ENCODE measurements at regions not wholly inside any gene's neighbourhood (a gene's known extent, or its start where the extent isn't known, plus 50 kb on each side); places are given as distances from the start of the nearest gene placed in this dataset.
"Not testable (repeated sequence)": the region's sequence is repeated elsewhere in the genome, so short reads cannot be mapped to it uniquely, and the experiment has no call there.

DNA sequence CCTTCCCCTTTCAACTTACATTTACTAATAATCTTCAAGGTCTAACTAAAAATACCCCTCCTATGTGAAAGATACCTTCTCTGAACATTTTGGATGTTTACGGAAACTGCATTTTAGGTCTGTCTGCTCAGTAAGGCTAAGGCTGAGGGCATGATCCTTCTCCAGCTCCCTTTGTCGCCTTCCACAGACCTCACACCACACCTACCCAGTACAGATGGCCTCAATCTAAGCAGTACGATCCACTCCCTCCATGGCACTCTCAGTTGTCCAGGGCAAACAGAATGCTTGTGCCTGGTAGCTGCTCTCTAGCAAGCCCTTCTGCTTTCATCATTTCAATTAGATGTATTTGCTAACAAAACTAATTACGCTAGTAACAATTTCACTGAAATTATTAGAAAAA lies 178.3 kb downstream of the CNTN3 start:
- DNase-seq (ENCODE audit: low spot score) = no peak
- in situ Hi-C loops (cut with HindIII; ENCODE audit: low sequenced_read_pairs) = no loop called here

DNA sequence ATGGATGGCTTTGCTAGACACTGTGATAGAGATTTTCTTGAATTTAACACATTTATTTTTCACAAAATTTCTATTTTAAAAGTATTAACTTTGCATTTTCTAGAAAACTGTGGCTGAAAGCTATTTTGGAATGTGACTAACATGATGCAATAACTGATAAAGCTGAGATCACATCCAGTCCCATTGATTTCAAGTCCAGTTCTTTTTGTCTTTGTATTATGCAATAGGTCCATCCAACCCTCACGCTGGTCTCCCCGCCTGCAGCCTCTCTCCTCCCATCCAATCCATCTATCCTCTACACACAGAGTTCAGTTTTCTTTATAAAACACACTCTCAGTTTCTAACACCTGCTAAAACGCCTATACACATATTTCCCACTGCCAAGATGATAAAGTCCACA lies 178.8 kb downstream of the CNTN3 start:
- in situ Hi-C loops (cut with HindIII; ENCODE audit: low sequenced_read_pairs) = no loop called here
- no peak for DNase-seq (ENCODE audit: low spot score)

DNA sequence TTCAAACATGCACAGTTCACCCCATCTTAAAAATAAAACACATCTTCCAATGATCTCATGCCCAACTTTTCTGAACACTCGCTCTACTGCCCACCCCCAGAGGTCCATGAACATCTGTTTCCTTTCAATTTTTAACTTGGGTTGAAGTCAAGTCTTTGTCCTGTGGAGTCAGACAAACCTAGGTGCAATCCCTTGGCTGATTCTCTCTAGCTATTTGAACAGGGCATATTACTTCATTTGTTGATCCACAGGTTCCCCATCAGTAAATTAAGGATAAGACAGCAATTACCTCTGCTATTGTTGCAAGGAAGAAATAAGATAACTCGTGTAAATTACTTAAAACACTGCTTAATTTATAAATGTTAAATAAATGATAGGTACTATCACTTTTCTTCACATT lies 180.1 kb downstream of the CNTN3 start:
- in situ Hi-C loops (cut with HindIII; ENCODE audit: low sequenced_read_pairs) = no loop called here
- DNase-seq (ENCODE audit: low spot score) = no peak

DNA sequence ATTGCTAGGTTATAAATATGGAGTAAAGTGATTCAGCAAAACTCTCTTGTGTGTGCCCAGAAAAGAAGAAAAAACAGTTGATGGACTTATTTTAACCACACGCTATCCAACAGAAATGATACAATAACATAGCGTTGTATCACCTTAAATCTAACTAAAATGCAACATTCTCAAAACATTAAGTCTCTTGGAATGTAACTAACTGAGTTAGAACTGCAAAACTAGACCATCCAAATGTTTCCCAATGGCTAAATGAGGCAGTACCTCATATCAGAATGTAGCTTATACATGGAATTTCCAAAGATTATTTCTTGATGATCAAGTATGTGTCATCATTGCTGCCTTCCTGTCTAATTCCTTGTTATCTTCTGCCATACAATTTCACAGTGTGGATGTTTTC lies 187.9 kb downstream of the CNTN3 start:
- no peak for DNase-seq (ENCODE audit: low spot score)
- in situ Hi-C loops (cut with HindIII; ENCODE audit: low sequenced_read_pairs) = no loop called here

DNA sequence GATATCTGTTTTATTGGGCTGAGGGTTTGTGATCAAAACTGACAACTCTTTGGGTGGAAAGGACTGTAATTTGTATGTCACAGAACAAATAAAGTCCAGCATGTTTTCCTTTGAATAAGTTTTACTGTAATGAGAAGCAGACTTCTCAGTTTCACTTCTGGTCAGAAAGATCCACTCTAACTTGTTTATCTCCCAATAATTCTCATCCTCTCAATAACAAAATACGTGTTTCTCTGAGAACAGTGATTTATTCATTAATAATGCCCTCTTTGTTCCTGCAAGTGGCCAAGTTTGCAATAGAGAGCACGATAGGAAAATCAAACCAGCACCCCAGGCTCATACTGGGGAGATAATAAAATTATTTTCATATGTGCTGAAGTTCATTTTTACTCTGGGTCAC lies 190.6 kb downstream of the CNTN3 start:
- in situ Hi-C loops (cut with HindIII; ENCODE audit: low sequenced_read_pairs) = no loop called here
- DNase-seq (ENCODE audit: low spot score) = no peak

DNA sequence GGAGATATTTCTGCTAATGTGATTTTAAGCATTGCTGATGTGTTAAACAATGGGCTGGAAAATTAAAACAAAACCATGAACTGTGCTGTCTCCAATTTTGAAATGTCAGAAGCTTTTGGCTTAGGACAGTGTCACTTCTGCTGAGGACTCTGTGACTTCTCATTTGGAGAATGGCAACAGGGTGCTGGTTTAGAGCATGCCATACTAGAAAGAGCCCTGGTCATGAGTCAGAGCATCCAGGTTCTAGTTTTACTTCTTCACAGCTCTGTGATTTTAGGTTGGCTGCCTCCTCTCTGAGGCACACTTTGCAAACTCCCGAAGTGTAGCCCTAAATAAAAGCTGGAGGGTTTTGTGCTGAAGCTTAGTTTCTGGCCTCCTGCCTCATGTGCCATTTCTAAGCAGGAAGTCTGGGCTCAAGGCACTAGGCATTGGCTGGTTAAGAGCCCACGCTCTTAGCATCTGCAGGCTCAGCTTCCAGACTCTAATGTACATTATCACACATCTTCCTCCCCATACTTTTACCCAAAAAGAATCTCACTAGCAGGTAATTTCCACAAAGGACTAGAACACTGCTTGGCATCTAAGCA lies 193.8 kb downstream of the CNTN3 start:
- in situ Hi-C loops (cut with HindIII; ENCODE audit: low sequenced_read_pairs) = no loop called here
- DNase-seq (ENCODE audit: low spot score) = no peak

DNA sequence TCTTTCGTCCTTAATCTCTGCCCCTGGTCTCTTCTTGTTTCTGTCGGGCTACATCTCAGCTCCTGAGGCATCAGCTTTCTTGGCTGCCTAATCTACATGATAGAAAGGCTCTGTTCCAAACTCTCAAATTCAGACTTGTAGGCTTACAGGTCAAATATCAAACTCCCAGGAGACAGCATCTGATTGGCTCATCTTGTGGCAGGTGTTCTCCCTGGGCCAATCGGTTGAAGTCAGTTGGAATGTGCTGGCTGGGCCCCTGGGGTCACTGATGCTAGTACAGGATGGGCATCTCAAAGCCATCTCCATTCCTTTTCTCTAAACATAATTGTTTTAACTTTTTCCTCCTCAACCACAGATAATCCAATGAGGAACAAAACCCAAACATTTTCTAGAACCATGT lies 198.7 kb downstream of the CNTN3 start:
- no peak for DNase-seq (ENCODE audit: low spot score)
- in situ Hi-C loops (cut with HindIII; ENCODE audit: low sequenced_read_pairs) = no loop called here

DNA sequence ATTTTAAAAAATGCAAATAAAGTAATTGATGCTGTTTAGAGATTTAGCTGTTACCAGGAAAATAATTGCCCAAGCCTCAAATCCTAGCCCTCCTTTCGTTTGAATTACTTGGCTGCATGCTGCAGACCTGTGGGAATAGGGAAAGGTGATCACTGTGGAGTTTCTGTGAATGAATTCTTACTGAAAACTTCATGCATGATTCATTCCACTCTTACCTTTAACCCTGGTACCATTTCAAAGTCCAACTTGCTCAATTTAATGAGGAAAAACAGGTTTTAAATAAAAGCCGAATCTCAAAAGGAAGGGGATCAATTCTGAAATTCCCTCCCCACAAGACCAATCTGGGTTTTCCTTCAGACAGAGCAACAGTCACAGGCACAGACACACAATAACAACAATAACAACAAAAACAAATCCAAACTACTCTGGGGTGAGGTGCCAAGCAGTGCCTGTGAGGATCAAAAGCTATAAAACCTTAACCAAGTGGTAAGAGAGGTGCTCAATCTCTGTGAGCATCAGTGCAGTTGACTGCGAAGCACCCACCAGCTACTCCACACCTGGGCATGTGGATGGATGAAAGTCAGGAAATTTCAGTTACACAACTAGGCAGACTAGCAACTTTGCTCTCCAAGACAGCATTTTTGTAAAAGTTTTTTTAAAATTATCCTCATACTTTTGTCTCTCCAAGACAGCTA lies 200.8 kb downstream of the CNTN3 start:
- in situ Hi-C loops (cut with HindIII; ENCODE audit: low sequenced_read_pairs) = no loop called here
- DNase-seq (ENCODE audit: low spot score) = no peak

DNA sequence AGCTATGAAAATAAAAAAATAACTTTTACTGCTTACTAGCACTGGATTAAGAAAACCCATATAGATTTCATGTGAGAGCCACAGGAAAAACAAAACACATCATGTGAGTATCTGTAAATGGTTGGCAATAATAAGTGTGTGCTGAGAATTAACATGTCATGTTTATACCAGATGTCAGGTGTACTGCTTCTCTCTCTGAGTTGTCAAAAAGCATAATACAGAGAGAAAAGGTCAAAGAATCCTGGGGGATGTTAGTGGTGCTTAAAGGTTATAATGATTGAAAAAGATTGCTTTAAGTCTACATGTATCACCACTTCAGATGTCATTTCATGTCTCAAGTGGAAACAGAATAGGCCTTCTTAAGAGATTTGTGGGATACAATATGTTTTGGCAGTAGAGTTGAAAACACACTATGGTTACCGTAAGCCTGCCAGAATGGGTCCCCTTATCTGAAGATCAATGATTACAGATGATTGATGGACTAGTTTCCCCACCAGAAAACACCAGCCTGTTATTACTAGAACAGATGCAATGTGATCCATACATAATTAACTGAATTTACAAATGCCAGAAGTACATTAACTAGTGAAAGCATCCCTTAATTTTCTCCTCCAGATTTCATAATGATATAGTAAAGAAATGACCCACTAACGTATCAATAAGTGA lies 204.1 kb downstream of the CNTN3 start:
- in situ Hi-C loops (cut with HindIII; ENCODE audit: low sequenced_read_pairs) = no loop called here
- DNase-seq (ENCODE audit: low spot score) = no peak

DNA sequence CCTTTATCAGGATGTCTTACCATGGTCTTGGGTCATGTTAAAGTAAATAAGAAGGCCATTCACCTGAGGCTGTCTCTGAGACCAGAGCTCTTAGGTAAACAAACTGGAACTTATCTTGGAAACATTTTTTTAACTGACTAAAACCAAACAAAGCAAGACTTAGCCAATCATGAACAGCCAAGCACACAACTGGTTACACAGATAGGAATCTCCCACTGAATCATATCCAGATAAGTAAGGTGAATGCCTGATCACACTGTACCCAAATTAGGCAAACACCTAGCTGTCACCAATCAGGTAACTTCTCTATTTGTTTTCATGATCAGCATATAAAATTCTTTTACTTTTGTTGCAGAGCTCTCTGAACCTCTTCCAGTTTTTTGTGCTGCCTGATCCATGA lies 205.4 kb downstream of the CNTN3 start:
- DNase-seq (ENCODE audit: low spot score) = no peak
- in situ Hi-C loops (cut with HindIII; ENCODE audit: low sequenced_read_pairs) = no loop called here

DNA sequence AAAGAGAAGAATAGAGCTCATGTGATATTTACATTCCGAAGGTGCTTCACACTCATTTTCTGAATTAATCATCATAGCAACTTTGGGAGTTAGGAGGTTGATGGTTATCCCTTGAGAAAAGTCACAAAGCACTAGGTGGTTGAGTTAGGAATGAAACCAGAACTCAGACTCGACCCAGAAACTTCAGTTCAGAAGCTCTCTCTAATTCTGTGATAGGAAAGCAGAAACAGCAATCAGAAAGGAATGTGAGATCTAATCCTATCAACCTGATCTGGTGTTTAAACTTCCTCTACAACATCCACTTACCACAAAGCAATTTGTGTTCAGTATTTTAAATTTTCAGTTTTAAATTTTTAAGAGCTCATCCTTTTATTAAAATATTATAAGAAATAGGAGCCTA lies 211.2 kb downstream of the CNTN3 start:
- in situ Hi-C loops (cut with HindIII; ENCODE audit: low sequenced_read_pairs) = no loop called here
- DNase-seq (ENCODE audit: low spot score) = no peak

DNA sequence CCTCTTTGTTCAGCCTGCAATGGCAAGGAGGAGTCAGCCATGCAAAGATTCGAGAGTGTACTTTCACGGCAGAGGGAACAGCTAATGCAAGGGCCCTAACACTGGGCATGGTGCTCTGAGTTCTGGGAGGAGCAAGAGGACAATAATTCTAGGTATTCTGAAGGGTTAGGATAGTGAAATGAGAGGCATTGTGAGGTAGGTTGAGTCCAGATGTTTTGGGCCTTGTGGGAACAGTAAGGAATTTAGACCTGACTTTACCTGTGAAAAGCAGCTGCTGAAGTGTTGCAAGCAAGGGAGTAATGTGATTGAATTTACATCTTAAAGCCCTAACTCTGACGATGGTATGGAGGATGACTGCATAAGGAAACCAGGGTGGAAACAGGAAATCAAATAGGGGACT lies 211.6 kb downstream of the CNTN3 start:
- no peak for DNase-seq (ENCODE audit: low spot score)
- in situ Hi-C loops (cut with HindIII; ENCODE audit: low sequenced_read_pairs) = no loop called here

DNA sequence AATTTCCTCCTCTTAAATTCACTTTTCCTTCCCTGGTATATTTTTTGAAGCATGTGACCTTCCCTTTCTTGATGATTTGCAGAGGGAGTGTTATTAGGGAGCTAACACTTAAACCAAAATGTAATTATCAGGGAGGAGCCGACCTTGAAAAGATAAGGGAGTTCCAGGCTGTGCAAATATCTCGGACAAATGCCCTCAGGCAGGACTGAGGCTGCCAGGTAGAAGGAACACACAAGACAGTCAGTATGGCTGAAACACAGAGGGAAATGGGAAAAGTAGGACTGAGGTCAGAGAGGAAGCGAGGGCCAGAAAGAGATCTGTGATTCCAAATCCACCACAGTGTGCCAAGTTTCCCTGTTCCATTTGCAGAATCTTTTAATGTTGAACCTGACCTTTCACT lies 221.0 kb downstream of the CNTN3 start:
- peak; percentile 3 for DNase-seq (ENCODE audit: low spot score)
- in situ Hi-C loops (cut with HindIII; ENCODE audit: low sequenced_read_pairs) = no loop called here

DNA sequence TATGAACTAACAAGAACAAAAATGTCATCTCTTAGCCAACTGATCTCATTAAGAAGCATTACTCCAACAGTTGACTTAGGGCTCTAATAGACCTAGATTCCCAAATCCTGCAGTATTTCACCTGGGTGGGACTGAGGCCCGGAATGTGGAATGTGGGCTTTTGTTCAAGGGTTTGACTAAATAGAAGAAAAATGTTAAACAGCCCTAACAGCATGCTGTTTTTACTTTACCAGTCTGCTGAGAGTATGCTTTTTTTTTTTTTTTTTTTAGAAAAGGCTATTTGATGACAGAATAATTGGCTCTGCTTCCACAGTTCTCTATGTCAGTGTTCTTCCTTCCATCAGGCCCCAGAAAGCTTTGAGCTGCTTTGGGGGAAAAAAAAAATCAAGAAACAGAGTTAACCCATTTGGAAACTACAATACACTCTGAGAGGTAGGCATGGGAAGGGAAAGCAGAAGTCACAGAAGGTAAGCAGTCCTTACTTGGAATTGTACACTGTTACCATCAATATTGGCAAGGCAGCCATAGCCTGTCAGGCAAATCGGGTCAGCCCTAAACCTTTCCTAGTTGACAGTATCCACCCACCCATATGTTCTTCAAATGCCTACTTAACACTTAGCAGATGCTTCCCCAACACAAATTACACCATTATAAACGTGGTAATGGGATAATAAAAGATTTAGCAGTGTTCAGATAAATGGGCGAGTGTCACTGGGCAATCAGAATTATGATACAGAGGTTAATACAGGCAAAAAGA lies 224.2 kb downstream of the CNTN3 start:
- DNase-seq (ENCODE audit: low spot score) = peak; percentile 7
- in situ Hi-C loops (cut with HindIII; ENCODE audit: low sequenced_read_pairs) = no loop called here

DNA sequence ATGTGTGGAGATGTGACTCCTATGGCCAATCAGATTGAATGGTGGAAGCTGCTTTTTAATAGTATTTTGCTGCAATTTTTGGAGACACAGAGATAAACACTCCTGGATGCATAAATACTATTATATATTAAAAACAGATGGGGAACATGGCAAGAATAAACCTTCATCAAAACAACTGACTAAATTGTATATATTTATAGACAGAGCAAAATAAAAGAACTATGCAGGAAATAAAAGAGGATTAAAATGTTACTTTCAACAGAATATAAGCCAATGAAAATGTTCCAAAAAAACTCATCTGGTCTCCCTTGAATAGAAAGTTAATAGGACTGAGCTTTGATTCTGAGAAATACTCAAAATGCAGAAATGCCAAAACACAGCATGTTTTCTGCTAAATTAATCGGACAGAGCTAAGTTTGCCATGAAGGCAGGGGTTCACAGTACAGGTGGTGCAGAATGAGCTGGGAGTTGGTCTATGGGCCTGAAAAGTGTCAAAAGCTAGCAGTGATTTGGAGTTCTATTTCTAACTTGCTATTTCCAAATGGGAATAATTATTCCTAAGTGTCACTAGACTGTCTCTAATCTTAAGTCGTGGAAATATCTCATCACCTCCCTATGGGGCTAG lies 227.2 kb downstream of the CNTN3 start:
- no peak for DNase-seq (ENCODE audit: low spot score)
- in situ Hi-C loops (cut with HindIII; ENCODE audit: low sequenced_read_pairs) = no loop called here

DNA sequence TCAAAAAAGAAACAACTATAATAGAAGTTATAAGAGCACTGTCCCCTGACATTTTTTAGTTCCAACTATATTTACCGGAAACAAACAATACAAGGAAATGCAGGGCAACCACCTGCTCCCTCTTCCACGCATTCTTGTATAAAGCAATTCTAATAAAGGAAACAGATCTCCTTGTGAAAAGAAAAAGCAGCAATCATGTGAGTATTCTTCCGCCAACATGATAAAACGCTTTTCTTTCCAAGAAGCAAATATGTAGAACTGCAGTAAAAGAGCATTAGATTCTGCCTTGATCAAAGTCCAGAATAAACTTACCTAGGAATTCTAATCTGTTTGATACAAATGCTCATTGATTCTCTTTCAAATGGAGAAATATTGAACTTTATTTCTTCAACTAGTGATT lies 230.3 kb downstream of the CNTN3 start:
- in situ Hi-C loops (cut with HindIII; ENCODE audit: low sequenced_read_pairs) = no loop called here
- DNase-seq (ENCODE audit: low spot score) = no peak

DNA sequence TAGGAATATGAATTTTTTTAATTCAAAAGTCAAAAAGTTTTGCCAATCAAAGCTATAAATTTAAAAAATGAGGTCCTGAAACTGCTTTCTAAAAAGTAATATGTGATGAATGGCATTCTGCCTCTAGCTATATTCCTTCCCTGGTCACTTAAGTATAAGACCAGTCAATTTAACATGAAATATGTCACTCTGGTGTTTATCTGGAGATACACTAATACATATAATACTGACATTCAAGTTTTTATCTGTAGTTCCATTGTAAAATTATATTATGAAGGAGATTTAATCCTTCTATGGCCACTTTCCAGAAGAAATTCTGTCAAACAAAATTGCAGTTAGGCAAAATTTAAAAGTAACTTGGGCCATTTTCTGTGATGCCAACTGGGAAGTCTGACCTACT lies 236.8 kb downstream of the CNTN3 start:
- DNase-seq (ENCODE audit: low spot score) = no peak
- in situ Hi-C loops (cut with HindIII; ENCODE audit: low sequenced_read_pairs) = no loop called here

DNA sequence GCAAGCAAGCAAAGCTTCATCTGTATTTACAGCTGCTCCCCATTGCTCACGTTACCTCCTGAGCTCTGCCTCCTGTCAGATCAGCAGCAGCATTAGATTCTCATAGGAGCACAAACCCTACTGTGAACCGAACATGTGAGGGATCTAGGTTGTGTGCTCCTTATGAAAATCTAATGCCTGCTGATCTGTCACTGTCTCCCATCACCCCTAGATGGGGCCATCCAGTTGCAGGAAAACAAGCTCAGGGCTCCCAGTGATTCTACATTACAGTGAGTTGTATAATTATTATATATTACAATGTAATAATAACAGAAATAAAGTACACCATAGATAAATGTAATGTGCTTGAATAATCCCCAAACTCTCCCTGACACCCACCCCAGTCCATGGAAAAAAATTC lies 238.1 kb downstream of the CNTN3 start:
- in situ Hi-C loops (cut with HindIII; ENCODE audit: low sequenced_read_pairs); DNase-seq (ENCODE audit: low spot score): not testable (repeated sequence)

DNA sequence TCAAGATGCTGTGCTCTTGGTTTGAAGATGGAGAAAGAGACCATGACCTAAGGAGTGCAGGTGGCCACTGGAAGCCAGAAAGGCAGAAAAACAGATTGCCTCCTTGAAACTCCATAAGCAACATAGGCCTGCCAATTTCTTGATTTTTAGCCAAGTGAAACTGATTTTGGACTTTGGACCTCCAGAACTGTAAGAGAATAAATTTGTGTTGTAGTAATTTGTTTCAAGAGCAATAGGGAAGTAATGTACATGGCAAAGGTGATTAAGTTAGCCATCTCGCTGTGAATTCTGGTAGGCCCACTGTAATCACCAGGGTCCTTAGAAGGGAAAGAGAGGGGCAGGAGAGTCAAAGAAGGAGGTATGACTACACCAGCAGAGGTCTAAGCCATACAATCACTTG lies 238.8 kb downstream of the CNTN3 start:
- DNase-seq (ENCODE audit: low spot score) = no peak
- in situ Hi-C loops (cut with HindIII; ENCODE audit: low sequenced_read_pairs) = no loop called here

DNA sequence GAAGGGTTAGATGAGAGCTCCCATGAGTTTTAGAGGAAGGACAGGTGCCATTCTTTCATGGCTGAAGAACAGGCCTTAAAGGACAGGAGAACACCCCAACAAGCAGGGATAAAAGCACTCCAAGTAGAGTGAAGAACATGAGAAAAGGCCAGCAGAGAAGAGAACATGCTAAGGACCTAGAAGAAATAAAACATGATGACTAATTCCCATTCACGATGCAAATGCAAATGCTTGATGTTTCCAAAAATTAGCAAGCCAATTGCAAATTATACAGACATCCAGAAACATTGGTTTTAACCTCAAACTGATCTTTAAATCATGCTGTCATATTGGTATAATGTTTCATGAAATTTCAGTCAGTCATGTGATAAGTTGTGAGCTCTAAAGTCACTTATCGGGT lies 241.7 kb downstream of the CNTN3 start:
- DNase-seq (ENCODE audit: low spot score) = no peak
- in situ Hi-C loops (cut with HindIII; ENCODE audit: low sequenced_read_pairs) = no loop called here

All from G401 (cell line).